ENCODE measurements at regions not wholly inside any gene's neighbourhood (a gene's known extent, or its start where the extent isn't known, plus 50 kb on each side); places are given as distances from the start of the nearest gene placed in this dataset.

DNA sequence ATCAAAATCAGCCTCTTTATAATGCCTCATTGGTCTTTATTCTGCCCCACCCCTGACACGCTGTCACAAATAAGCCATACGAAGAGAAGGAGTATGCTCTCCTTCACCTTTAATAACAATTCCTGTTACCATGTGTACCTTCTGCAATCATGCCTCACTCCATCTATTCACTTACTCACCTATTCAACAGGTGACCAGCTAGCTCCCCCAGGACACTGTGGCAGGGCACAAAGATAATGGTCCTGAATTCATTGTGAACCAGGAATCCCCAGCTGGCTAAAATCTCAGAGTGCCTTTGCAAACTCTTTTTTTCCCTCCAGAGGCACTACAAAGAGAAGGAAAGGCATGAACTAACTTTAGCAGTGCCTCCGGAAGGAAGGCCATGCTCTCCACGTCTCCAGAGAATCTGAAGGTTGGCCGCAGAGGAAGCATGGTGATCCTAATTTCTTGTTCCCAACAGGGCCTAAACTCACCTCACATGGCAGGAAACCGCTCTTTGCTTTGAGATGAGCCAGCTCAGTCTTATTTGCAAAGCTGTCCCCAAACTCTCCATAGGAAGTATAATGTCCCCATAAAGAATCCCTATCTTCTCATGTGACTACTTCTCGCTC is 590.3 kb downstream of the BUD13 start:
- no peak for DNase-seq

DNA sequence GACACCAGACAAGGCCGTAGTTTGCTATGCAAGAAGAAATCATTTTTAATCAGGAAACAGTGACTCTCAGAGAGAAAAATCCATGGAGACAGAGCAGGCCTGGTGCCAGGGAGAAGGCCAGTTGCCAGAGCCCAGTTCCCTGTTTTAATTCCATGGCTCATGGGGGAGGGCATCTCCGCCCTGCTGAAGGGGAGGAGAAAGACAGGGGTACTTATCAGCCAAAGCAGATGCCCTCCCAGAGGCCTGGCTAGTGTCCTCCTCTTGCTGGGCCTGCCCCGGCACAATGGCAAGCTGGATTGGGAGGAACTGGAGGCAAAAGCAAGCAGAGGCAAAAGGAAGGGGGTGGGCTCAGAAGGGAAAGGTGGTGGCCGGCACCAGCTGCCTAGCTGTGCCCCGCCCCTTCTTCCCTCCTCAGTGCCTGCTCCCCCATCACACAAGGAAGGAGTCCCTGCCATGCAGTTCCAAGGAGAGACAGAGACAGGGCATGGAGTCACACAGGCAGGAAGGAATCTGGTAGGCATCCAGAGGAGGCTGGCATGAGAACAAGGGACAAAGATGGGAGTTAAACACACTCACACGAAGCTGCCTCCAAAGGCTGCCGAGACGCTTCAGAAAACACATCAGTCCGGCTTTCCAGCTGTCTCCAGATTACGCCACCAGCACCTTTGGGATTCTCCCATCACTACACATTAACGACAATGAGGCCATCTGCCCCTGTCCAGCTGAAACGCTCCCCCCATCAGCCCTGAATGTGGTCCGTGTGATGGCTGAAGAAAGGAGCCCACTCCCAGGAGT is 591.8 kb downstream of the BUD13 start:
- no peak for DNase-seq

DNA sequence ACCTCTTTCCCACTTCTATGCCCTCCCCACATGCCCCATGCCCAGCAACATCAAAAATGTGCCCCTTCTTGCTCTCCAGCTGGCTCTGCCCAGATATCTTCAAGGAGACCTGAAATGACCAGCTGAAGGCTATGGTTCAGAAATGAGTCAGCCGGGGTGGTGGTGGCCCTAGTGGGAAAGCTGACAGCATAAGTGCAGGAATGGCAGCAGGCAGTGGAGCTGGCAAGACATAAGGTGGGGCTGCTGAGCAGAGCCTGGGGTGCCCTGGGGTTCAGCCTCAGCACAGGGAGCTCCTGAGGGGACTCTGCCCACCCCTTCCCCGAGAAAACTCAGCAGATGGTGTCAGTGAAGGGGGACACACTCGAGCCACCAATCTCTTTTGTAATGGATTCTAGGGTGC is 593.4 kb downstream of the BUD13 start:
- no peak for DNase-seq

DNA sequence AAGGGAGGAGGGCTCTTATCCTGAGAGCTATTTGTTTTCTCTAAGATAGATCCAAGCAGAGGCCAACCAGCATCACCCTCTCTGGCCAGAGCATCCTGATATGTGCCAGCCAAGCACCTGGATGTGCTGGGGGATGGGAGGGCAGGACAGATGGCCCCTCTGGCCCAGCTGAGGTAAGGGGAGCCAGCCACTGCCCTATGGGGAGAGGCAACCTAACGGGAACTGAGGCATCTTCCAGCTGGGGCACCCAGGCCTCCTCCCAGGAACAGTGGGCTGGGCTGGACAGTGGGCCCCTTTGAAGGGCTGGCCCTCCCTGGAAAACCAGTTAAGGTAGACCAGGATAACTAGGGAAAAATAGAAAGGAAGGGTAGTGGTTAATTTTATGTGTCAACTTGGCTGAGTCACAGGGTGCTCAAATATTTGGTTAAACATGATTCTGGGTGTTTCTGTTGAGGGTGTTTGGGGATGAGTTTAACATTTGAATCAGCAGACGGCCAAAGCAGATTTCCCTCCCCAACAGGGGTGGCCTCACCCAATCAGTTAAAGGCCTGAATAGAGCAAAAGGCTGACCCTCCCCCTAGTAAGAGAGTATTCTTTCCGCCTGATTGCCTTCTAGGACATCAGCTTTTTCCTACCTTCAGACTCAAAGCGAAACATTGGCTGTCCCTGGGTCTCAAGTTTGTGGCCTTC is 595.1 kb downstream of the BUD13 start:
- no peak for DNase-seq

DNA sequence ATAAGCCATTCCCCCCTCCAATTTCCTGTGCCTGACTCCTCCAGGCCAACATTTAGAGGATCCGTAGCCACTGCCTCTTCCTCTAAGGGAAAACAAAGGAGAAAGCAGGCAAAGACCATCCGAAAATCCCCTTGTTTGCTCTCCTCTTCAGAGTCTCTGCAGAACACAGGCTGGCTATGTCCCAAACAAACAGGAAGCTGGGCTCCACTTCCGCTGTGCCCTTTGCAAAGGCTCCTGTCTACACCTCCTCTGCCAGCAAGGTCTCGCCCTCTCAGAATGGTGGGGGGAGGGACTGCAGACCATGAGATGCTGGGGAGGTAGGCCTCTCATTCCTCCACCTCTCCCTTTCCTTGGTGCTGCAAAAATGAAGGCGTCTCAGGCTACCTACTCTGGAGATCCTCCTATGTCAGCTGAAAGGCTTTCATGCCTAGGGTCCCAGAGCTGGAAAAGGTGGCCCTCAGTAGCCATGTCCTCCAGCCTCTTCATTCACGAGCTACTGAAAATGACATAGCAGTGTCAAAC is 596.2 kb downstream of the BUD13 start:
- no peak for DNase-seq

DNA sequence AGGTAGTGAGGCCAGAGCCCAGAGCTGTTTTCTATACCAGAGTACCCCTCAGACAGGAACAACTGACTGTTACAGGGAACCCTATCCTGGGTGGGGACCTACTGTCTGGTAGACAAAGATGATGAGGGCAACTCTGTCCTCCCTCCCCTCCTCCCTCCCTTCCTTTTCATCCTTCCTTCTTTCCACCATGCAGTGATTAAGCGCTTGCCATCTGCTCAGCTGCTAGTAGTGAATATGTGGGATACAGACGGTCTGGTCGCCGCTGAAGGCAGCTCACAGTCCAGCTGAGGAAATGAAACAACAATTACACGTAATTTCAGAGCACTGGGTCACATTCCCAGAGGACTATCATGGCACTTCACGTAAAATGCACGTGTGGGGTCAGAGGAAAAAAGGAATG is 597.1 kb downstream of the BUD13 start:
- DNase-seq, result no peak

DNA sequence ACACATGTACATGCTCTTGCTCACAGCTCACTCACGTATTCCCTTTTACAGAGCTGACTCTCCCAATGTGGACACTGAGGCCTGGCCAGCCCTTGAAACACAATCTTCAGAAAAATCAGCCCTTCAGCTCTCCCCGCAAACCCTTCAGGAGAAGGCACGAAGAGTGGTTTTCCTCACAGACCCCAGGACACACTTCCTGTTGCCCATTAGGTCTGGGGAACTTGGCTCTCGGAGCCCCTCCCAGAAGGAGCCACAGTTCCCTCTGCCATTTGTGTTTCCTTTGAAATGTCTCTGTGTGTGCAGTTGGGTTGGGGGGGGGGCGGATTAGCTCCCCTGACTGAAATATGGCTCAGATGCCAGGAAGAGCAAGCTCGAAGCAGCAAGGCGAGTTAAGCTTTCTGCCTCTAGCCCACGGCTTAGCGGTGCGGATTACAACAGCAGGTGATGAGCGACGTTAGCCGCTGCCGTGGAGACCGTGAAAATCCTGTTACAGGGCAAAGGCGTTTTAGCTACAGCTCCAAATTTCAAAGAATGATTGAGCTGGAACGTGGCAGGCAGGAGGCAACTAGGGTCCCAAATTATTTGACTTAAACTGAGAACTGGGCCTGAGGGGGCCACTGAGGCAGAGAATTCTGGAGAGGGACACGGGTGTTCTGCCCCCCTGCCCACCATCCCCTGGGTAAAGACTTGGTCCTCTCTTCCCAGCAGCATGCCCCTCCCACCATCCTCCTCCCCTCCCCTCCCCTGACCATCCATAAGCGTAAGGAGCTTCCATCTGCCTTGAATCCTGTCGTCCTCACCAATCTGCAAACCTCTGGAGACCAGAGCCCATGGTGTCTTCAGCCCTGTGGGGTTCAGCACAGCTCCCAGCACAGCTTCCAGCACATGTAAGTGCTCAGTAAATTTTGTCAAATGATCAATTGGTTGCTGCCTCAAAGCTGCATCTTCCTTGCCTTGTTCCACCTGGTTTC is 598.6 kb downstream of the BUD13 start:
- no peak for DNase-seq

DNA sequence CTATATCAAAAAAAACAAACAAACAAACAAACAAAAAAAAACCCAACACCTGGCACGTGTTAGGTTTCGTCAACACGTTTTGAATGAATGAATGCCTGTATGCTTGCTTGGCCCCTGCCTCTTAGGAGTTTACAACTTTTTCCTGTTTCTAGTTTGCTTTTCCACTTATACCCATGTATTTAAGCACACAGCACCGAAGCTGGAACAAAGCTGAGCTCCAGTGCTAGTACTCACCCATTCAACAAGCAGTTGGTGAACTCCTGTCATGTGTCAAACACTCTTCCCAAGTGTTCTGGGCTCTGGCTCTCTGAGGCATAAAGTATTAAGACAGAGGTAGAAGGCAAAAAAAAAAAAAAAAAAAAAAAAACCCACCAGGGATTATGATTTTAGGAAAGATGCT is 599.3 kb downstream of the BUD13 start:
- no peak for DNase-seq

DNA sequence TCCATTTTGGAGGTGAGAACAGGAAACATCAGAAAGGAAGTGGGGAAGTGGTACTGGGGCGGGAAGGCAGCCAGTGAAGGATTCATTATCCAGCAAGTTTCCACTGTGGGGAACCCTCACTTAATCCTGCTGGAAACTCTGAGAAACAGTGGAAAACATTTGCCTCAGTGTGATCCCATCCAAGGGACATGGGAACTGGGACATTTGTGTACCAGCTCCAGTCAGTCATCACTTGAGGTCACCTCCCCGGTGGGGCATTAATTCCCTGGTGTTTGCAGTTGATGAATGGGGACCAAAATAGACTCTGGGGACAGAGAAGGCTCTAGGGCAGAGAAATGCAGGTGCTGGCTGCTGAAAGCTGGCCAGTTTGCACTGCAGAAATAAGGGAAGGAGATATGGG is 599.9 kb downstream of the BUD13 start:
- no peak for DNase-seq

DNA sequence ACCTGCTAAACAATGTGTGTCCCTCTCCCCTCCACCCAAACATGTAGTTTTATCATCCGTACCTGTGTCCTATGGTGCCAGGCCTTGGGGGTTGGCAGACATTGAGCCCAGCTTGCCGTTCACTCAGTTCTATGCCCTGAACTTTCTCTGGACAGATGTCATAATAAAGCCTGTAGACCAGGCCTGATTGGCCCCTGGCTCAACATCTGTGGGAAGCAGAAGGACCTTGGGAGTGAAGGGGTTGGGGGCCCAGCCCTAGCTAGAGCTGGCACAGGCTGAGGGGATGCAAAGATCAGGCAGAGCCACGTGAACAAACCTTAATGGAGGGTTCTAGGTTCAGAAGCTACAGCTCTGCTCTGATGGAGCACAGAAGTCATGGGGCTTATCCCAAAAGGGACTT is 600.6 kb downstream of the BUD13 start:
- DNase-seq, result no peak

DNA sequence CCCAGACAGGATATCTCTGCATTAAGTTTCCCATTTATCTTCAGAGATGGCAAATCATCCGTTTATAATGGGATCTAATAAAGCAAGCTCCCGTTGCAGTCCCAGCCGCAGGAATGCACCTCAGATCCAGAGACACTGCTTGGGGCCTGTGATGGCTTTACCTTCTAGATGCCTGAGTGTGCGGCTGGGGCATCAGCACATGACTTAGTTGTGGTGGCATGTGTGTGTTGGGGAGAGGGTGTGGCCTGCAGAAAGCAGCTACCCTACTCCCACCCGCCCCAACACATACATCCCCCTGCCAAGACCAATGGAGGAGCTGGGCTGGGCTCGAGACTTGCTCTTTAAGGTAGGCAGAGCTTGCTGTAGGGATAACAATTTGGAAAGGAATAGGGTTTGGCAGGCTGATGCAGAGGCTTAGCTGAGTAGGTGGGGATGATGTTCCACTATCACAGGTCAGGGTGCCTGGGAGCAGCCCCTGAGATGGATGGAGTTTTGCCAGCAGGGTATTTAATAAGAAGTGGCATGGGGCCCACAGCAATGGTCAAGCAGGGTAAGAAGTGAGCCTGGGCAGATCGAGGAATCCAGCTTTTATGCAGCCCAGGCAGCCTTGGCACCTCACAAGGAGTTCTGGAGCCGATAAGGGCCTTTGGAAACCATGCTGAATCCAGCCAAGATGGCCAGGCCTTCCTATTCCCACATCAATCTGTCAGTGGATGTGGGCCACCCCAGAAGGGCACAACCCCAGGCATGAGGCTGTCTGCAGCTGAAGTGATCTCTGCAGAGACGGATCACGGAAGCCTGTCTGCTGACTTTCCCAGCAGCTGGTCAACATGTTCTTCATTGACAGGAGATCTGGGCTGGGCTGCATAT is 601.3 kb downstream of the BUD13 start:
- DNase-seq, result no peak

DNA sequence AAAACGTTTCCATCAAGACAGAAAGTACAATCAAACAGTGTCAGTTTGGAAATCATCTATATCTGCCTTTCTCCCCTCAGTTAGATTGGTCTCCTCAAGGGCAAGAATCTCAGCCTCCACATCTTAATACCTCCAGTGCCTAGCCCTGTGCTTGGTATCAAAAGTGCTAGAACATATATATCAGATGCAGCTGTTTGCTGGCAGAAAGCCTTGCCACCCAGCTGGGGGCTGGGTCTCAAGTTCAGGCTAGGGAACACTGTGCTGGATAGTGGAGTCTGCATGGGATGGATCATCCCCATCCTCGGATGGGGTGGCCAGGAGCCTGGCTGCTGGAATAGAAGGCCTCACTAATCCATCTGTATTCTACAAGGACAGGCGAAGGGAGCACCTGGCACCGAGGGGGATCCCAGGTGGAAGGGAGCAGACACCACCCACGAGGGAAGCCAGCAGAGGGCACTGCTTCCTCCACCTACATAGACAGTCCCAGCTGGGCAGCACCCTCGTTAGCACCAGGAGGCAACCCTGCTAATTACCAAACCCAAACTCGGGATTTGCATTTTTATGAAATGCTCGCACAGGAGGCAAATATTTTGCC is 602.2 kb downstream of the BUD13 start:
- DNase-seq, result no peak

DNA sequence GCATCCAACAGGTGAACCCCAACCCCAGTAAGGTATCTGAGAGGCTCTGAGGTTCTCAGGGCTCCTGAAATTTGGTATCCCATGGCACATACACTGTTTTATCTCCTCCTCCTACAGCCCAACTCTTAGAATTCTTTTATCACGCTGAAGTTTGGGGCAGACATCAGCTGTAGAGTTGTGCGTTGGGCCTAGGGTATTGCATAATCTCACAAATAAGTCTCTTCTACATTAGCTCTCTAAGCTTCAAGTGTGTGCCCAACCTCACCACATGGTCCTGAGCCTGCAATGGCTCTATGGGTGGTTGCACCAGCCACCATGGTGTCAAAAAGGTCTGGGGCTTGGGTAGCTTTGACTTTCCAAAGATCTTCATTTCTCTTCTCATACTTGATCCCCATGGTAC is 603.0 kb downstream of the BUD13 start:
- no peak for DNase-seq

DNA sequence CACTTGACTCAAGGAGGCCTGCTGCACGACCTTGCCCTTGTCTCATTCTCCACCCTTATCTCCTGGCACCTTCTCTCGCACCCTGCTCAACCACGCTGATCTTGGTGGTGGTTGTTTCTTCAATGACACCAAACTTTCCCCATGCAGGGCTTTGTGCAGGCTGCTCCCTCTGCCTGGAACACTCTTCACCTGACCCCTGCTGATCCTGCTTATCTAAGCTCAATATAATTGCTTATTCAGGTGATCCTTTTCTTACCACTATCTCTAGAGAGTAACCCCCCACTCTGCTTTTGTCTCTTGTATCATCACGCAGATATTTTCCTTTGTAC is 604.4 kb downstream of the BUD13 start:
- DNase-seq, result no peak

DNA sequence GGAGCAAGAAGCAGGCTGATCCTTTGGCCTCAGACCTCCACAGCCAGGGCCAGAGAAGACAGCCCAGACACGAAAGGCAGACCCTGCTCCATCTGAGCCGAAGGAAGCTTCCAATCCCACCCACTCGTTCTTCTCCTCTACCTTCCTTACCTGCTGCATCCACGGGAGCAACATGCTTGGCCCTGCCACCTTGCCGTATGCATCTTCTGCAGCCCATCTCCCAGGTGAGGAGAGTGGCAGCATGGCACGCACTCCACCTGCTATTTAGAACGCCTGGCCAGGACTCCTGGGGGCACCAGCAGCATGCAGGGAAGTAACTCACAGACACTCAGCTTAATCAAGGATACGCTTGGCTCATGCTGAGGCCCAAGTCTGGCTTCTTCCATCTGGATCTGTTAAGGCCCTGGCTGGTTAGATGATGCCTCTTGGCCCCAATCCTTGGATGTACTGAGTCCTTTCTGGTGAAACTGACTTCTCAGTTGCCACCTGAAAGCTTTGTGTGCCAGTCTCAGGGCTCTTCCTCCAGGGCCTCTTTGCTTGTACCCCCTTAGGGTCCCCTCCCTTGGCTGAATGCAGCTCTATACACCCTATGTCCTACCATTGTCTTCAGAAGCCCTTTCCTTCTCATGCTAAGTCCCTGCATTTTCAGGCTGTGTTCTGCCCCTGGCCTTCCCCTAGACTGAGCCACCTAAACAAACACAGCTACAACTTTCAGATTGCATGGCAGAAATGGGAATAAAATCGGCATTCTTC is 604.9 kb downstream of the BUD13 start:
- DNase-seq, result no peak

DNA sequence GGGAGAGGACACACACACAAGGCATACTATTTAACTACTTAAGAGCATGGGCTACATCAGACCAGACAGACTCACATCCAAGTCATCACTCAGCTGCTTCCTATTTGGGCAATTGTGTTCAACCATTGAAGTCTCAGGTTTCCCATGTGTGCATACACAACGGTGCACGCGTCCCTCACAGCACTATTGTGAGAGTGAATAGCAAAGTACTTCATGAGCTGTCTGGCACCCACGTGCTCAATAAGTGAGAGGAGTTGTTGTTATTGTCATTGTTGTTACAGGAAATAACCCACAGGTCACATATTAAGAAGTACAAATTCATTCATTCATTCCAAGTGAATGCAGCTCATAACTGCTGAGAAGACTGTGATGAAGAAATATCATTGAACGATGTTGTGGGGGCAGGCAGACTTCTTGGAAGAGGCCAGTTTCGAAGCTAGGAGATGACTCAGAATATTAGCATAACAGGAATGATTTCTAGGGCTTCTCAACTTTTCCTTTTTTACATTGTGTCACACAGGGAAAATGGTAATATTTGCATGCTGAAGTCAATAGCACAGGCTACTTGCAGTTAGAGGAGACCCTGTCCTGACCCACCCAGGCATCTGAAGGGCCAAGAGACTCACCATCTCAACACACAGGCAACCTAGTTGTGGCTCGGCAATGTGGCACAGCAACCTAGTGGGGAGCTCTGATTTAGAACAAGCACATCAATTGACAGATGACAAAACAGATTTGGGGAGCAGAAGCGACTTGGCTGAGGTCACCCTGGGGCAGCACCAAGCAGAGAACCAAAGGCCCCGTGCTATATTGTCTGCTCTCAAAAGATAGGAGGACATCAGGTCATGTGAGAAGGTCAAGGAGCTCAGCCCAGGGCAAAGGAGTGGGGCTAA is 606.0 kb downstream of the BUD13 start:
- DNase-seq, result no peak

DNA sequence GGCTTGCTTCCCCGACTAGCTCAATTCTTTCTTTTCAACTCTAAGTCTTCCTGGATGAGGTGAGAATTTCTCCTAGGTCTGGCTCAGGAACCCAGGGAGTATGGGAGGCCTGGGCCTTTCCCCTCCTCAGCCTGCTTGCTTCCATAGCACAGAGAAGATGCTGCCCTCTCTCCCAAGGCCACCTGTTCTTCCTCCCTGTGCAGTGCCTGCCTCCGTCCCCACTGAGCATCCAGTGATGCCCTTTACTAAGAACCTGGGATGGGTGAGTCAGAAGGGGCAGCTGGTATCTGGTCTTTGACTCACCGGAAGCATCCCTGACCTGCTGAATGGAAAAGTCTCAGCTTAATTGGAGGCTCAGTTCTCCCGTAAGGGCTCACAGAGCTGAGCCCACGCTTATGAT is 607.9 kb downstream of the BUD13 start:
- no peak for DNase-seq

DNA sequence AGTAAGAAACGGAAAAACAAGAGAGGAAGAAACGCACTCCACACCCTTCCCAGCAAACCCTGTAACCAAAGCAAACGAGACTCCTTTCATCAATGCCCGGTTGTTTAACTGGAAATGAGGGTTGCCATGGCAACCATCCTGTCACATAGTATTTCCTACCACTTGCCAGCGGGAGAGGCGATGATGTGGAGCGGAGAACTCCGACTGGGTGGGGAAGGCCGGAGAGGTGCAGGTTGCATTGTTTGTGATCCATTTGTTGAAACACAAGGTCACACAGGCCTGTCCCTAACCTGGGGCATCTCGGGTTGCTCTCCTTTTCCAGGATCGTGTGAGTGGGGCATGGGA is 609.9 kb downstream of the BUD13 start:
- peak; percentile 88 for DNase-seq
